8988T (cell line): ENCODE measurements at regions not wholly inside any gene's neighbourhood (a gene's known extent, or its start where the extent isn't known, plus 50 kb on each side); places are given as distances from the start of the nearest gene placed in this dataset.
"Not testable (repeated sequence)": the region's sequence is repeated elsewhere in the genome, so short reads cannot be mapped to it uniquely, and the experiment has no call there.

Experiments
- DNase-seq: peaks from one replicate; pipeline ENCODE4 v3.0.0; 2011

GRCh38 chr14:76264384-76264783, 111.6 kb upstream of the ESRRB start:
- DNase-seq = no peak

- peak; percentile 55 for DNase-seq
Measured at GRCh38 chr14:76267322-76268046, 108.5 kb upstream of the ESRRB start.

- DNase-seq = no peak
Measured at GRCh38 chr14:76268047-76268431, 107.9 kb upstream of the ESRRB start.

- no peak for DNase-seq
Measured at GRCh38 chr14:76268700-76269099, 107.2 kb upstream of the ESRRB start.

- no peak for DNase-seq
Measured at GRCh38 chr14:76271041-76271755, 104.7 kb upstream of the ESRRB start.

- no peak for DNase-seq
Measured at GRCh38 chr14:76272349-76272748, 103.6 kb upstream of the ESRRB start.

- DNase-seq = no peak
Measured at GRCh38 chr14:76272774-76273173, 103.2 kb upstream of the ESRRB start.

- DNase-seq = no peak
Measured at GRCh38 chr14:76273346-76273745, 102.6 kb upstream of the ESRRB start.

GRCh38 chr14:76274324-76274723, 101.6 kb upstream of the ESRRB start:
- no peak for DNase-seq

- DNase-seq = no peak
Measured at GRCh38 chr14:76277586-76278130, 98.3 kb upstream of the ESRRB start.

- DNase-seq = no peak
Measured at GRCh38 chr14:76280221-76280620, 95.7 kb upstream of the ESRRB start.

- no peak for DNase-seq
Measured at GRCh38 chr14:76282581-76282980, 93.4 kb upstream of the ESRRB start.

- no peak for DNase-seq
Measured at GRCh38 chr14:76287063-76287462, 88.9 kb upstream of the ESRRB start.

GRCh38 chr14:76289276-76289675, 86.7 kb upstream of the ESRRB start:
- no peak for DNase-seq

- DNase-seq = no peak
Measured at GRCh38 chr14:76292561-76292960, 83.4 kb upstream of the ESRRB start.

GRCh38 chr14:76293221-76293620, 82.7 kb upstream of the ESRRB start:
- no peak for DNase-seq

GRCh38 chr14:76293923-76294322, 82.0 kb upstream of the ESRRB start:
- no peak for DNase-seq

GRCh38 chr14:76294876-76295275, 81.1 kb upstream of the ESRRB start:
- no peak for DNase-seq

GRCh38 chr14:76298896-76299295, 77.0 kb upstream of the ESRRB start:
- no peak for DNase-seq

GRCh38 chr14:76303188-76303587, 72.7 kb upstream of the ESRRB start:
- not testable (repeated sequence) for DNase-seq

GRCh38 chr14:76304536-76305267, 71.2 kb upstream of the ESRRB start:
- DNase-seq = no peak

- no peak for DNase-seq
Measured at GRCh38 chr14:76305268-76305826, 70.6 kb upstream of the ESRRB start.

- DNase-seq = no peak
Measured at GRCh38 chr14:76306131-76306530, 69.8 kb upstream of the ESRRB start.
